GM23248 (cell line): ENCODE measurements at regions not wholly inside any gene's neighbourhood (a gene's known extent, or its start where the extent isn't known, plus 50 kb on each side); places are given as distances from the start of the nearest gene placed in this dataset.

ENCODE experiments used
- DNase-seq: peaks from one replicate; pipeline ENCODE4 v3.0.0-alpha.2; 2015
- H2AFZ ChIP-seq: fragments of 200-600 bp; sonication (generic); 2 replicates; pipeline ENCODE4 v1.6.1; 2016; ENCODE audit warnings: antibody characterized with exemption
- H3F3A ChIP-seq: fragments of 200-600 bp; sonication (generic); 2 replicates; pipeline ENCODE4 v1.6.1; 2016; ENCODE audit warnings: mild to moderate bottlenecking, antibody characterized with exemption, mixed run types; ENCODE audit not compliant: insufficient read depth
- H3K27ac ChIP-seq: fragments of 200-600 bp; sonication (generic); 2 replicates; pipeline ENCODE4 v1.5.1; 2016; ENCODE audit warnings: mild to moderate bottlenecking
- H3K27me3 ChIP-seq: fragments of 200-600 bp; sonication (generic); replicated peaks from 2 replicates; pipeline ENCODE4 v1.6.1; 2016; ENCODE audit warnings: mild to moderate bottlenecking; ENCODE audit not compliant: insufficient read depth
- H3K36me3 ChIP-seq: fragments of 200-600 bp; sonication (generic); 2 replicates; pipeline ENCODE4 v1.6.1; 2016; ENCODE audit warnings: low read depth, mild to moderate bottlenecking
- H3K4me1 ChIP-seq: fragments of 200-600 bp; sonication (generic); 2 replicates; pipeline ENCODE4 v1.6.1; 2016; ENCODE audit warnings: mild to moderate bottlenecking; ENCODE audit not compliant: insufficient read depth
- H3K4me2 ChIP-seq: fragments of 200-600 bp; sonication (generic); one replicate; pipeline ENCODE4 v1.6.1; 2016; ENCODE audit warnings: mild to moderate bottlenecking; ENCODE audit not compliant: unreplicated experiment
- H3K4me3 ChIP-seq: fragments of 200-600 bp; sonication (generic); 2 replicates; pipeline ENCODE4 v1.5.1; 2016; ENCODE audit warnings: mild to moderate bottlenecking
- H3K79me2 ChIP-seq: fragments of 200-600 bp; sonication (generic); 2 replicates; pipeline ENCODE4 v1.6.1; 2016; ENCODE audit warnings: mild to moderate bottlenecking; ENCODE audit not compliant: insufficient read depth
- H3K9ac ChIP-seq: fragments of 200-600 bp; sonication (generic); 2 replicates; pipeline ENCODE4 v1.6.1; 2016; ENCODE audit warnings: mild to moderate bottlenecking
- H3K9me2 ChIP-seq: fragments of 200-600 bp; sonication (generic); 2 replicates; pipeline ENCODE4 v1.6.1; 2016; ENCODE audit warnings: mixed run types, mild to moderate bottlenecking, moderate library complexity; ENCODE audit not compliant: insufficient read depth
- H3K9me3 ChIP-seq: fragments of 200-600 bp; sonication (generic); one replicate; pipeline ENCODE4 v1.6.1; 2017; ENCODE audit warnings: low read depth
- H4K20me1 ChIP-seq: fragments of 200-600 bp; sonication (generic); 2 replicates; pipeline ENCODE4 v1.6.0; 2016; ENCODE audit not compliant: insufficient read depth
- EZH2 ChIP-seq: fragments of 200-600 bp; sonication (generic); IDR thresholded peaks from 2 replicates; pipeline ENCODE4 v1.6.1; 2018; ENCODE audit warnings: antibody characterized with exemption, mild to moderate bottlenecking; ENCODE audit not compliant: insufficient read depth, poor library complexity, severe bottlenecking
- EZH2phosphoT487 ChIP-seq: fragments of 200-600 bp; sonication (generic); IDR thresholded peaks from 2 replicates; pipeline ENCODE4 v1.6.1; 2018; ENCODE audit warnings: antibody characterized with exemption, moderate library complexity, mild to moderate bottlenecking, low read depth; ENCODE audit not compliant: insufficient read depth
- WGBS, 2 experiments: methylation state at CpG; one replicate each; pipeline ENCODE4 v1.1.6; 2015 to 2017; ENCODE audit warnings: low lambda C conversion rate in 2 of 2, low coverage in 1 of 2; ENCODE audit errors: missing lambda C conversion rate in 2 of 2; 5-methylcytosine and 5-hydroxymethylcytosine counted together
- in situ Hi-C: fragments of 300-500 bp; cut with MboI; formaldehyde crosslinking; loops from 2 replicates; pipeline ENCODE4 v1.15.0; 2020

DNA sequence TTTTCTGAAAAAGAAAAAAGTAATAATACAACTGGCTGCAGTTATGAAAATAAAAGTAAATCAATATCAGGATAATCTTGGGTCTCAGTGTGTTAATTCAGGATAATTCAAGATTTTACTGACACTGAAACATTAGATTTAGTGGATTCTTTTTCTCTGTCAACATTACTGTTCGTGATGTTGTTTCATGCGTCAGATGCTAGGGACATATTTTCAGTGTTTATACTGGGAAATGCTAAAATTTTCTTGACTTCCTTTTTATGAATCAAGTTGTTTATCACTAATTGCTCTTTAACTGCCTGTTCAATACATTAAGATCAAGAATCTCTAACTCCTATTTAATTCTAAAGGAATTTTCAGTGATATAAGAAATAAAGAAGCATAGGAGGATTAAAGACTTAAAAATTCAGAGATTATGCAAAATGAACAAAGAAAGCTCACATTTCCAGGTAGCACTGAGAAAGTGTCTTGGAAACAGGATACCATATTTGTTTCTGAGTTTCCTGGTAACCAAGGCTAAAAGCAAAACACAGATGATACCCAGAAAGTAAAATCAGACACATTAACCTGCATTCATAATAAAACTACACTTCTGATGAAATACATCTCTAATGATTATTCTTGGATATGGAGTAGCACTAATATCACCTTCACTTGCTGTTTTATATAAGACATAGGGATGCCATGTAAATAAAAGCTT, 174.0 kb downstream of the ARL4C start:
- H3K4me2 ChIP-seq = no peak overlapping the region
- no peaks in the 10 kb centered on the region for H3K79me2 ChIP-seq
- in situ Hi-C loops = no loop called here
- no peak for DNase-seq
- no peaks in the 10 kb centered on the region for H3K9me3 ChIP-seq
- WGBS, 2 experiments = 89 to 93% methylated on average over 2 of the region's 2 CpGs
- H2AFZ ChIP-seq = no peak overlapping the region
- no peak overlapping the region for H3K27ac ChIP-seq
- no peaks in the 10 kb centered on the region for H3F3A ChIP-seq
- no peaks in the 10 kb centered on the region for H3K36me3 ChIP-seq
- no peaks in the 10 kb centered on the region for H3K4me1 ChIP-seq
- H3K4me3 ChIP-seq = no peak overlapping the region
- no peaks in the 10 kb centered on the region for H4K20me1 ChIP-seq
- TF ChIP-seq EZH2 = no peak
- TF ChIP-seq EZH2phosphoT487 = no peak
- 0 out of 2 replicates have a peak, but pooled peaks cover 8% of the 10 kb centered on the region for H3K27me3 ChIP-seq
- no peak overlapping the region for H3K9ac ChIP-seq
- H3K9me2 ChIP-seq = no peaks in the 10 kb centered on the region

DNA sequence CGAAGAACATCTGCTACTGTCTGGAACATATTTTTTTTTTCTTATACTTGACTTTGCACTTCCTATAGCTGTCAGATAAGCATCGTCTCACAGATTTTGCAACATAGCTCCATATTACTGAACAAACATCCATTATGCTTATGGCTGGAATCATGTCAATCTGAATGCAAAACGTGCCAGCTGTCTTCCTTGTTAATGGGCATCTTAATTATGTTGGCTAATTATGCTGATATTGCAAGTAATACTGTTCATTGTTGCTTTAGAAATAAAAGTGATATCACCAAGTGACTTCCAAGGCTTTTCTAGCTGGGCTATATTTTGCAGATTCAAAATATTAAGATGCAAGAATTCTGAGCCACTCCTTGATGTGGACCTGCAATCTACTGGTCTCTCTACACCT, 176.8 kb downstream of the ARL4C start:
- no peak for DNase-seq
- in situ Hi-C loops = no loop called here
- no peak overlapping the region for H3K4me2 ChIP-seq
- no peak overlapping the region for H2AFZ ChIP-seq
- H3K27me3 ChIP-seq = 0 out of 2 replicates have a peak, but pooled peaks cover 8% of the 10 kb centered on the region
- no peaks in the 10 kb centered on the region for H4K20me1 ChIP-seq
- no peak overlapping the region for H3K4me3 ChIP-seq
- no peaks in the 10 kb centered on the region for H3K79me2 ChIP-seq
- H3F3A ChIP-seq = no peaks in the 10 kb centered on the region
- no peak overlapping the region for H3K27ac ChIP-seq
- TF ChIP-seq EZH2phosphoT487 (no peak), EZH2 (no peak)
- H3K9me3 ChIP-seq = no peaks in the 10 kb centered on the region
- H3K9ac ChIP-seq = no peak overlapping the region
- H3K9me2 ChIP-seq = no peaks in the 10 kb centered on the region
- 67 to 74% methylated on average over 3 of the region's 3 CpGs for WGBS, 2 experiments
- H3K36me3 ChIP-seq = no peaks in the 10 kb centered on the region
- H3K4me1 ChIP-seq = no peaks in the 10 kb centered on the region

DNA sequence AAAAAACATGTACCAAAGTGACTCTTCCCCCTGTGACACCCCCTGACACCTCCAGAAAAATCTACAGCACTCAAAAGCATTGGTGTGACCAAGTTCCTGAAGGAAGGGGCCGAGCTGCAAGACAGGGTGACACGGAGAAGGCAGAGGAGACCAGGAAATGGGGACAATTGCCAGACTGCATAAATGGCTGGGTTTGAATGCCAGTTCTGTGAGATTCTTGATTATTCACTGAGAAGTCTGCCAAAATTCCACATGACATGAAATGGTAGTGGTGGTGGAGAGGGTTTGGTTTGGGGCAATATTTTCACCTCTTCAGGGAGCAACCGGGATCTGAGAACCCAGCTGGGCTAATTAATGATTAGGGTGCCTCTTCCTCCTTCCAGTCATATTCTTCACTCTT, 178.5 kb downstream of the ARL4C start:
- H3K4me1 ChIP-seq = no peaks in the 10 kb centered on the region
- 0 out of 2 replicates have a peak, but pooled peaks cover 8% of the 10 kb centered on the region for H3K27me3 ChIP-seq
- no peaks in the 10 kb centered on the region for H3K36me3 ChIP-seq
- H4K20me1 ChIP-seq = no peaks in the 10 kb centered on the region
- H3K9me2 ChIP-seq = no peaks in the 10 kb centered on the region
- no peak overlapping the region for H3K27ac ChIP-seq
- peak; percentile 8 for DNase-seq
- in situ Hi-C loops = no loop called here
- H3F3A ChIP-seq = no peaks in the 10 kb centered on the region
- H3K9ac ChIP-seq = no peak overlapping the region
- WGBS, 2 experiments = 80 to 82% methylated on average over 3 of the region's 3 CpGs
- H3K4me2 ChIP-seq = no peak overlapping the region
- H3K9me3 ChIP-seq = no peaks in the 10 kb centered on the region
- no peak overlapping the region for H2AFZ ChIP-seq
- no peak for TF ChIP-seq EZH2phosphoT487
- TF ChIP-seq EZH2 = no peak
- H3K4me3 ChIP-seq = no peak overlapping the region
- no peaks in the 10 kb centered on the region for H3K79me2 ChIP-seq

DNA sequence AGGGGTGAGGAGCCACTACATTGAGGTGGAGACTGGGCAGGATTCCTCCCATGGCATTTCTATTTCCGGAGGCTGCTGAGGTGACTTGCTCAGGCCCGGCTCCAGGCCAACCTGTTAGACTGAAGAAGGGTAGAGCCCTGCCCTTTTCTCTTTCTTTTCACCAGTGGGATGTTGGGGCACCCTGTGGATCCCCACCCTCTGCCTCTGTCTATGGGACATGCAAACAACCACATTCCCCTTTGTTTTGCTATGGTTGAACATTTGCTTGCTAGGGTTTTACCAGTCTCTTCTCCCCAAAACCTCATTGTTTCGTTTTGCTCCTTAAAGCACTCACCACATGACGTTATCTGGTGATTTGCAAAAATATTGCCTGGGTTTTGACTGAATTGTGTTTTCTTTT, 183.3 kb downstream of the ARL4C start:
- WGBS, 2 experiments = 82 to 91% methylated on average over 4 of the region's 4 CpGs

DNA sequence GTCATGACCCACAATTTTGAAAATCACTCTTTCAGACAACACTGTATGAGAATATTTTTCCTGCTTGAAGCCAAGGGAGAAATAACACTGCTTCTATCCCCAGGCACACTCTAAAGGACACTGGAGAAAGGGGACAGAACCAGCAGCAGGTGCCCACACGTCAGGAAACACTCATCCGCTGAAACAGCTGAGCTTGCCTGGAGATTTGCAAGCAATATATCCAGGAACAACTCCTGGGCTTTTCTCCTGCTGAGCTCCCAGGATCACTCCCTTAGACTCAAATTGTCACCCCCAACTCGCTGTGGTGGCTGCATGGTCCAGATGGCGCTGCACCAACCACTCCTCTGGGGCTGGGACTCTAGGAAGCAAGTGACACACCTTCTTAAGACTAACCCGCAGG, 186.7 kb downstream of the ARL4C start:
- in situ Hi-C loops = no loop called here
- no peak overlapping the region for H3K4me3 ChIP-seq
- 74 to 80% methylated on average over 5 of the region's 5 CpGs for WGBS, 2 experiments
- H2AFZ ChIP-seq = no peak overlapping the region
- H3K36me3 ChIP-seq = no peaks in the 10 kb centered on the region
- DNase-seq = no peak
- H3K27me3 ChIP-seq = no peaks in the 10 kb centered on the region
- no peak for TF ChIP-seq EZH2
- no peak for TF ChIP-seq EZH2phosphoT487
- no peak overlapping the region for H3K9ac ChIP-seq
- H3F3A ChIP-seq = no peaks in the 10 kb centered on the region
- no peaks in the 10 kb centered on the region for H4K20me1 ChIP-seq
- peaks cover 3% of the 10 kb centered on the region; the same call in 1 of the 2 replicates for H3K4me1 ChIP-seq
- no peak overlapping the region for H3K4me2 ChIP-seq
- H3K27ac ChIP-seq = no peak overlapping the region
- no peaks in the 10 kb centered on the region for H3K79me2 ChIP-seq
- H3K9me3 ChIP-seq = no peaks in the 10 kb centered on the region
- H3K9me2 ChIP-seq = no peaks in the 10 kb centered on the region

More for the DNA sequence above, 183.3 kb downstream of the ARL4C start:
- in situ Hi-C loops = no loop called here
- no peaks in the 10 kb centered on the region for H3K9me3 ChIP-seq
- no peaks in the 10 kb centered on the region for H3K4me1 ChIP-seq
- no peak overlapping the region for H3K9ac ChIP-seq
- TF ChIP-seq EZH2 = no peak
- TF ChIP-seq EZH2phosphoT487 = no peak
- H3K4me3 ChIP-seq = no peak overlapping the region
- no peak for DNase-seq
- H2AFZ ChIP-seq = no peak overlapping the region
- H3K36me3 ChIP-seq = no peaks in the 10 kb centered on the region
- no peak overlapping the region for H3K4me2 ChIP-seq
- H3K9me2 ChIP-seq = no peaks in the 10 kb centered on the region
- H3K79me2 ChIP-seq = no peaks in the 10 kb centered on the region
- H3F3A ChIP-seq = no peaks in the 10 kb centered on the region
- H4K20me1 ChIP-seq = no peaks in the 10 kb centered on the region
- H3K27me3 ChIP-seq = no peaks in the 10 kb centered on the region
- no peak overlapping the region for H3K27ac ChIP-seq
